GM19455 (cell line): ENCODE measurements at regions not wholly inside any gene's neighbourhood (a gene's known extent, or its start where the extent isn't known, plus 50 kb on each side); places are given as distances from the start of the nearest gene placed in this dataset.

ENCODE experiments used
- ATAC-seq: cut with Tn5 transposase; IDR thresholded peaks from one replicate; pipeline ENCODE4 v1.9.1; 2021; ENCODE audit not compliant: unreplicated experiment

DNA sequence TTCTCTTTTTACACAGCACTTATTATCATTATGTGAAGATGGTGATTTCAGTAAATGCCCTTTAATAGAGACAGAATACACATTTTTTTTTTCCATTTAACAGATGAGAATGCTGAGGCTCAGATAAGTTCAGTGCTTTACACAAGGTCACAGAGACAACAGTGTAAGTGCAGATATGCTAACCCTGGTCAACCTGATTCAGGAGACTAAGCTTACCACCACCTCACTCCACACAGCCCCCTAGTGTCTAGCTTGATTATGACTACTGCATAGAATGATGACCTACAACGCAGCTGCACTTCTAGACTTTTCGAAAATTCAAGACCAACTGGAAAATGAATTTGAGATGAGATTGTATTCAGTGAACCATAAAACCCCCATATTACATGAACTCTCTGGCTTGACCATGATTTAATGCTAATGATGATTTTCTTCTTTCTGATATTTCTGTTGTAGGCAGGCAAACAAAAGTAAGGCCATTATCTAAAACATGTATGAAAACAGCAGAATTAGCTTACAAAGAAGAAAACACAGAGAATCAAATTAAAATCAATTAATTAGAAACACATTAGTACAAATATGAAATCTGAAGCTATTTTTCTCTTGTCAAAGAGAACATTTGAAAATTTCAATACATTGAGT is 212.1 kb upstream of the PHACTR1 start:
- no peak for ATAC-seq

- no peak for ATAC-seq
Observed at GRCh38 chr6:12505486-12505885, 211.1 kb upstream of the PHACTR1 start.

GRCh38 chr6:12506159-12506558 is 210.4 kb upstream of the PHACTR1 start:
- ATAC-seq: no peak

DNA sequence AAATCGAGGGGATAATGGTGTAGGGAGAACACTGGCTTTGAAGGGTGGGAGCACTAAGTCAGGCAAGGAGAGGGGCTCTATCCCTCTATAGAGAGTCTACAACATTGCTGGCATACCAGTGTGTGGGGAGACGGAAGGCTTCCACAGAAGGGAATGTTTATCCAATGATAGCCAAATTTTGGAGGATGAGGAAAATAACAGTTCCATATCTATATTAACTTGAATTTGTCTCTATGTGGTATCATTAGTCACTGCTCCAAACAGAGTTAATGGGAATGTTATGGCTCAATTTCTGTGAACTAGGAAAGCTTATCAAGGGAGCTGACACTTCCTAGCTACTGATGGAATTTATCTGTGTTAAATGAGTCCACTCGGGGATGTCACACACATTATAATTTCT is 208.9 kb upstream of the PHACTR1 start:
- ATAC-seq: no peak

GRCh38 chr6:12508553-12508952 is 208.0 kb upstream of the PHACTR1 start:
- no peak for ATAC-seq

GRCh38 chr6:12509060-12509459 is 207.5 kb upstream of the PHACTR1 start:
- ATAC-seq: no peak

DNA sequence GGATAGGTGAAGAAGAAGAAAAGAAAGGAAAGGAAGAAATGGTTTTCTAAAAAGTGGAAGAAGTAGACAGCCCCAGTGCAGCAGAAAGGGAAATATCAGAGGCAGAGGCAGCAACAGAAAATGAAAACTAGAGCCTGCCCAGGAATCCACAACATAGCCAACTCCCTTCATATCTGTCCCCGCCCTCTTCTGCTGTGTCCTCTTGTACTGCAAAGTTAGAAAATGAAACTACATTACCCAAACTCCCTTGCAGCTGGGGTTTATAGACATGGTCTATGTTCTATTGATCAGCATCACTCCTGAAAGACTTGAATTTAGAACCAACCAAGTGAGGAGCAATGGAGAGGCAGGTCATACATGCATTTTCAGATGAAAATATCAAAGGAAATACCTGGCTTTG is 200.5 kb upstream of the PHACTR1 start:
- no peak for ATAC-seq

DNA sequence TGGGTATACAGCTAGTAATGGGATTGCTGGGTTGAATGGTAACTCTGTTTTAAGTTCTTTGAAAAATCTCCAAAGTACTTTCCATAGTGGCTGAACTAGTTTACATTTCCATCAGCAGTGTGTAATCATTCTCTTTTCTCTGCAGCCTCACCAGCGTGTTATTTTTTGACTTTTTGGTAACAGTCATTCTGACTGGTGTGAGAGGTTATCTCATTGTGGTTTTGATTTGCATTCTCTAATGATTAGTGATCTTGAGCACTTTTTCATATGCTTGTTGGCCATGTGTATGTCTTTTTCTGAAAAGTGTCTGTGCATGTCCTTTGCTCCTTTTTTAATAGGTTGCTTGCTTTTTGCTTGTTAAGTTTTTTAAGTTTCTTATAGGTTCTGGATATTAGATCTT is 194.2 kb upstream of the PHACTR1 start:
- ATAC-seq: no peak

DNA sequence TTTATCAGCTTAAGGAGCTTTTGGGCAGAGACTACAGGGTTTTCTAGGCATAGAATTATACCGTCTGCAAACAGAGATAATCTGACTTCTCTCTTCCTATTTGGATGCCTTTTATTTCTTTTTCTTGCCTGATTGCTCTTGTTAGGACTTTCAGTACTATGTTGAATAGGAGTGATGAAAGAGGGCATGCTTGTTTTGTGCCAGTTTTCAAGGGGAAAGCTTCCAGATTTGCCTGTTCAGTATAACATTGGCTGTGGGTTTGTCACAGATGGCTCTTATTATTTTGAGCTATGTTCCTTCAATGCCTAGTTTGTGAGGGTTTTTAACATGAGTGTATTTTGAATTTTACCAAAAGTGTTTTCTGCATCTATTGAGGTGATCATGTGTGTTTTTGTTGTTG is 192.8 kb upstream of the PHACTR1 start:
- ATAC-seq: no peak

DNA sequence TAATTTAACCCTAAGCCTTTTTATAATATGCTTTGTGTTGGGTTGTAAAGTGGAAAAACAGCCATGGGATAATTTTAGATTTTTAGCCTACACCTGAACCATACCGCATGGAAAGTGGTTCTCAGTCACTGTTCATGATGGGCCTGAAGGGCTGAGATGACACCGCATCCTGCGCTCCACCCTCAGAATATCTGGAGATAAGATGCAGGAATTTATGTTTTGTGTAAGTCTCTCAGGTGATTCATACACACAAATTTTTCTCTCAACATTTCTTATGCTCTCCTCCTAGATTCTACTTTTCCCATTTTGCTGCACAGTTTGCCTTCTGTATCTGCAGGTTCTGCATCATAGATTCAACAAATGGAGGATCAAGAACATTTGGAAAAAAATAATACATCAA is 191.3 kb upstream of the PHACTR1 start:
- ATAC-seq: no peak

DNA sequence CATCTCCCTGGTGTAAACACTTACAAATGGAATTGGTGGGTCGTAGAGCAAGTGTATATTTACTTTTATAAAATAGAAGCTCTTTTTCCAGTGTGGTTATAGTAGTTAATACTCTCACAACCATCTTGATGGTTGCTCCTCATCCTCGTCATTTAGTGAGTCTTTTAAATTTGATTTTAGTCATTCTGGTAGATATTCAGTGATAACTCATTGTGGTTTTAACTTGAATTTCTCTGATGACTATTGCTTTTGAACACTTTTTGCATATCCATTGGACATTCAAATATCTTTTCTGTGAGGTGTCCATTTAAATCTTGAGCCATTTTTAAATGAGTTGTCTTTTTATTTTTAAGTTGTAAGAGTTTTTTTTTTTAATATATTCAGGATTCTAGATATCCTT is 189.2 kb upstream of the PHACTR1 start:
- ATAC-seq: no peak

GRCh38 chr6:12528136-12528535 is 188.4 kb upstream of the PHACTR1 start:
- ATAC-seq: no peak

DNA sequence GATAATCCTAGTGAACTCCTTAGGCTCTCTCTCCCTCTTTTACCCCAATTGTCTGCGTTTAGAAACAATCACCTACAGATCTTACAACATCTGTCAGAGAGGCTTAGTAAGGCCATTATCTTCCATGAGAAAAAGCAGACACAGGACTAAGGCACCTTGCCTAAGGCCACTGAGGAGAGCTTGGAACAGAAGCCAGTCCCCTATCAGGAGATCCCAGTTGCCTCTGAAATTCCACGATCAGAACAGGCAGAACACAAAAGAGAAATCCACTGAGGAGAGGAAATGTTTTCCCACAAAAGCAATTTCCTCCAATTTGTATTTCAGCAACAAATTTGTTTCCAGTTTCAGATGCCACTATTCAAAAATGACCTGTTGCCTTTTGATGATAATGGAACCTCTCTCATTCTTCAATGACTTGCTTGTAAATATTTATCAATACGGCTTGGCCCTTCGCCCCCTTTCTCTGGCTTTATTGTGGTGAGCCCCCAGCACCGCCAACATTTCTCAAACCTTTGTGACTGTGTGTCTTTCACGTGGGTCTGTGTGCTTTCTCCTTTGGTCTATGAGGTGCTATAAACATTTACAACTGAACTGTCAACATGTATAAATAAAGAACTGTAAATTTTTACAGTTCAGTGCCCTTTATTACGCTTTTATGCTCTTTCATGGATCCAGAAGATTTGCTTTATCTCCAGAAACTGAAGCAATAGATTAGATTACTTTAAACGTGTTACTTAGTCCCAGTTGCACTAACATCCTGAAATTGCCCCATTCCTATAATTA is 187.8 kb upstream of the PHACTR1 start:
- ATAC-seq: no peak

DNA sequence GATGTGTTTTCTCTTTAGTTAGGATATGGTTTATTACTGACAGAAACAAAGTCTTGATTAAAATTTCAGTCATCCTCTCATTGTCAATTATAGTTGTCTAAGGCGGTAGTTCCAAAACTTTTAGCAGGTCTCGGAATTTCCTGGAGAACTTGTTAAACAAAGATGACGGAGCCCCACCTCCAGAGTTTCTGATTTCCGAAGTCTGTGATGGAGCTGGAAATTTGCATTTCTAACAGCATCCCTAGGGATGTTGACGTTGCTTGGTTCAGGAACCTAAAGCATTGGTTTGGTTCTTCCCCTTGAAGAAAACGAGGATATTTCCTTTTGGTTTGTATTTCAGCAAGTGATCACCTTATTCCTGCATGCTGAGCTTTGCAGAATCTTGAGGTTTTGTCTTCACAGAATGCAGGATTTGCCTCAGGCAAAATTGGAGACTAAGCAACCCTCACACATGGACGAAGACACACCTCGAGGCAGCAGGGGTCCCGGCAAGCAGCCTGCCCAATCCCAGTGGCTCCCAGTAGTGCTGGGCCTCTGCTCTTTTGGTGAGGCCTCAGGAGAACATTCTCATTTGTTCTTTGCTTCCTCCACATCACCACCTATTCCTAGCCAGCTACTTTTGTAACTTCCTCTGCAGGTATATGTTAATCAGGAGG is 187.1 kb upstream of the PHACTR1 start:
- no peak for ATAC-seq

- no peak for ATAC-seq
Observed at GRCh38 chr6:12530345-12530744, 186.2 kb upstream of the PHACTR1 start.

DNA sequence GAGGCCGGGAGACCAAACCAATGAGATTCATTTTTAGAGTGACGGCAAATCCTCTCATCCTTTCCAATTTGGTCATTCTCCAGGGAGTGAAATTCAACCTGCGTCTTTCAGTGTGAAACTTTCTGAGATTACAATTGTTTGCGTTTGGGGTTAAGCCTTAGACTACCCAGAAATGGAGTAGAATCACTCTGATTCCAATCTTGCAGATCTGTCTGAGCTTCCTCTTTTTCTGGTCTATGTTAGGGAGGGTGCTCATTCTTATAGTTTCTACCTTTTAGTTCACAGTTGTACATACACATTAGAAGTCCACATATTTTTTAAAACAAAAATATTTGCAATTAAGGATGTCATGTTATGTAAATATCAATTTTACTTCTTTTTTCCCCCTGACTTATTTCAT is 183.0 kb upstream of the PHACTR1 start:
- no peak for ATAC-seq

DNA sequence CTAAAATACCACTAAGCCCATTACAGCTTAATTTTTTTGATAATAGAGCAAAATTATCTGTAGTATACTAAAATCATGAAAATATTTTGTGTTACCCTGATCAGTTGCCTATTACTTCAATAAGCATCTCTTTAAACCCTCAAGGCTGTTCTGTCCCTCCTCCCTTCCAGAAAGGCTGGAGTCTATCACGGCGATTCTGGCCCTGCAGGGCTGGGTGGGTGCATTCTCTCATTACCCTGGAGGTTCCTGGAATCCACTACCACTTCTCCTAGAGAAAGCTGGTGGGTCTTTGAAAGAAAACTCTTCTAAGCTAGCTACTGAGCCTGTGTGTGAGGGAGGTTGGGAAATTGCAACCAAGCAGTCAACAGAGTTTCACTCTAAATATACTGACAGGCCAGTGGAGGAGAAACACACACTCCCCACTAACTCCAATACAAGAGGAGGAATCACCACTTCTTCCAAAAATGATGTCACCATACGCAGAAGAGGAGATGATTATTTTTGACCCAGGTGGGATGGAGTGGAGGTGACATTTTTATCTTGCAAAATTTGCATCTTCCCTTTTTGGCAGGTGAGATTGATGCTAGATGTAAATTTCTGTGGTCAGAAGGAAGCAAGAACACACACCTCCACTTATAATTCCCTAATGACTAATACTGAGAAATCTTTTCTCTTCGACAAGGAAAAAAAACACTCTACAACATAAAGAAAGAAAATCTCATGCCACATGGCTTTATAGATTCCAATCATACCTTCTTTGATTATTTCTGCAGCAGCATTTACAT is 182.3 kb upstream of the PHACTR1 start:
- no peak for ATAC-seq

DNA sequence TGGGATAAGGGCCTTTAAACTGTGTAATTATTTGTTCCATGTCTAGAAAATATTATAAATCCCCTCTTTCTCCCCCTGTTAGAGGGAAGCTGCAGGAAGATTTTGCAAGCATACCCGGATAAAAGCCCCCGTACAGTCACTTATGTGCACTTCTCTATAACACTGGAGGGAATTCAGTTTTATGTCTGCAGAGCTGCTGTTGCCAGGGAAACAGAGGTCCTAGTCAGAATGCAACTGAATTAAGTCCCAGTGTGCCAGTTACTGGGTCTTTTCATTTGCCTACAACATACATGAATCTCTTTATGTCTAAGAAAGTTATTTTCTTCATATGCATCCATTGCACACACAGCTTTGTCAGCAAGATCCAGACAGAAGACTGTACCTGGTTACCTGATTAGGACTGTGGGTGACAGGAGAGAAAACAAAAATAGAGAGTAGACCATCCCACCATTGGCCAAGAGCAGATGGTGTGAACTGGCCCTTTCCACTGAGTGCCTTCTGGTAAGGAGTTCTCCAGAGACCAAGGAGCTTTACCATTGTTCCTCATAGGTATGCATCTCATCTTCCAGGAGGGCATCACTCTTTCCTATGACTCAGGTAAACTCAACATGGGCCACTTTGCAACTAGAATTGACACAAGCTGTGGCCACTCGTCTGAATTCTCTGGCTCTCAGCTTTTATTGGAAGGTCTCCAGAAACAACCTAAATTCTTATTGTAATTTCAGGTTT is 180.8 kb upstream of the PHACTR1 start:
- ATAC-seq: no peak

- no peak for ATAC-seq
Observed at GRCh38 chr6:12536416-12536815, 180.2 kb upstream of the PHACTR1 start.

DNA sequence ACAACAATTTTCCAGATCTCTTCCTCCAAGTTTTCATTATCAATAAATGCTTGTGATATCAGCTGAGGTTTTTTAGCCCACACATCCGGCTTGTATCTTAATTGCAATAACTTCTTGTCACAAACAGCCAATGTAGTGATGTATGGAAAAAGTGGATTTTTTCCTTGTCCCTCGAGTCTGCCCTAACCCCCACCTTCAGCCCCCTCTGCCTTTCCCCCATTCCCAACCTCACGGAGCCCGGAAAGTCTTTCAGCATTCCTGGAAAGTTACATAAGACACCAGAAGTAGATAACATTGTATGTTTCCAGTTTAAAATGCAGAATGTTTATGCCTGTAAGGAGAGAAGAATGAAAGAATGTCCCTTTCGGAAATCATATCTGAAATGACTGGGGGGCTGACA is 179.2 kb upstream of the PHACTR1 start:
- ATAC-seq: no peak

- no peak for ATAC-seq
Observed at GRCh38 chr6:12538881-12539357, 177.6 kb upstream of the PHACTR1 start.
